ENCODE measurements at regions not wholly inside any gene's neighbourhood (a gene's known extent, or its start where the extent isn't known, plus 50 kb on each side); places are given as distances from the start of the nearest gene placed in this dataset.

- no peak overlapping the region for H2AFZ ChIP-seq (replicated peaks)
- H4K20me1 ChIP-seq (ENCODE audit: low read depth) = no peaks in the 10 kb centered on the region
- Mint-ChIP-seq H3K27me3 (ENCODE audit: insufficient read depth, low read depth) (peaks cover 4% of the 10 kb centered on the region), H3K4me3 (no peak overlapping the region), H3K9me3 (peaks cover 17% of the 10 kb centered on the region), H3K27ac (no peak overlapping the region), H3K36me3 (no peaks in the 10 kb centered on the region), H3K4me1 (no peaks in the 10 kb centered on the region)
- DNase-seq (ENCODE audit: low spot score) = no peak
- H3K36me3 ChIP-seq = no peaks in the 10 kb centered on the region
- H3K9ac ChIP-seq = no peak overlapping the region
- no peak overlapping the region for H3K27ac ChIP-seq
- no peak overlapping the region for H3K4me3 ChIP-seq
- no peak for TF ChIP-seq EZH2 (IDR thresholded peaks at IDR 0.05)
- TF ChIP-seq CTCF (IDR thresholded peaks at IDR 0.05) = no peak
- no peak for TF ChIP-seq EZH2phosphoT487 (IDR thresholded peaks at IDR 0.05)
- H3K9me3 ChIP-seq (ENCODE audit: low read depth) = no peaks in the 10 kb centered on the region
- H3K4me2 ChIP-seq = no peak overlapping the region
- no peaks in the 10 kb centered on the region for H3K27me3 ChIP-seq
- H3K79me2 ChIP-seq (ENCODE audit: low read depth) = no peaks in the 10 kb centered on the region
- no peaks in the 10 kb centered on the region for H3K4me1 ChIP-seq
- no peaks in the 10 kb centered on the region for H3F3A ChIP-seq (ENCODE audit: low read depth)
Observed at GRCh38 chr7:153002572-153002971, 243.0 kb downstream of the ACTR3B start.

GRCh38 chr7:153004341-153004740, 244.8 kb downstream of the ACTR3B start:
- no peak overlapping the region for H3K4me2 ChIP-seq
- H4K20me1 ChIP-seq (ENCODE audit: low read depth) = no peaks in the 10 kb centered on the region
- DNase-seq (ENCODE audit: low spot score) = no peak
- Mint-ChIP-seq H3K4me1 (no peaks in the 10 kb centered on the region), H3K4me3 (no peak overlapping the region), H3K36me3 (no peaks in the 10 kb centered on the region), H3K9me3 (peaks cover 16% of the 10 kb centered on the region), H3K27me3 (ENCODE audit: insufficient read depth, low read depth) (peaks cover 9% of the 10 kb centered on the region), H3K27ac (no peak overlapping the region)
- no peaks in the 10 kb centered on the region for H3K79me2 ChIP-seq (ENCODE audit: low read depth)
- no peaks in the 10 kb centered on the region for H3F3A ChIP-seq (ENCODE audit: low read depth)
- H3K27ac ChIP-seq = no peak overlapping the region
- H3K36me3 ChIP-seq = no peaks in the 10 kb centered on the region
- no peaks in the 10 kb centered on the region for H3K4me1 ChIP-seq
- no peak overlapping the region for H3K9ac ChIP-seq
- no peaks in the 10 kb centered on the region for H3K9me3 ChIP-seq (ENCODE audit: low read depth)
- no peak overlapping the region for H2AFZ ChIP-seq (replicated peaks)
- no peak overlapping the region for H3K4me3 ChIP-seq
- H3K27me3 ChIP-seq = no peaks in the 10 kb centered on the region
- no peak for TF ChIP-seq CTCF (IDR thresholded peaks at IDR 0.05)
- no peak for TF ChIP-seq EZH2 (IDR thresholded peaks at IDR 0.05)
- no peak for TF ChIP-seq EZH2phosphoT487 (IDR thresholded peaks at IDR 0.05)

GRCh38 chr7:153005750-153006435, 246.3 kb downstream of the ACTR3B start:
- Mint-ChIP-seq H3K27ac (no peak overlapping the region), H3K27me3 (ENCODE audit: insufficient read depth, low read depth) (peaks cover 7% of the 10 kb centered on the region), H3K4me3 (no peak overlapping the region), H3K4me1 (no peaks in the 10 kb centered on the region), H3K36me3 (no peaks in the 10 kb centered on the region), H3K9me3 (peaks cover 9% of the 10 kb centered on the region)
- no peaks in the 10 kb centered on the region for H3F3A ChIP-seq (ENCODE audit: low read depth)
- no peak overlapping the region for H3K9ac ChIP-seq
- H3K9me3 ChIP-seq (ENCODE audit: low read depth) = no peaks in the 10 kb centered on the region
- no peaks in the 10 kb centered on the region for H4K20me1 ChIP-seq (ENCODE audit: low read depth)
- H3K27ac ChIP-seq = no peak overlapping the region
- no peak for TF ChIP-seq EZH2phosphoT487 (IDR thresholded peaks at IDR 0.05)
- TF ChIP-seq EZH2 (IDR thresholded peaks at IDR 0.05) = no peak
- TF ChIP-seq CTCF (IDR thresholded peaks at IDR 0.05) = no peak
- no peak for DNase-seq (ENCODE audit: low spot score)
- no peaks in the 10 kb centered on the region for H3K27me3 ChIP-seq
- no peaks in the 10 kb centered on the region for H3K4me1 ChIP-seq
- no peak overlapping the region for H3K4me2 ChIP-seq
- no peak overlapping the region for H3K4me3 ChIP-seq
- H2AFZ ChIP-seq (replicated peaks) = no peak overlapping the region
- no peaks in the 10 kb centered on the region for H3K79me2 ChIP-seq (ENCODE audit: low read depth)
- H3K36me3 ChIP-seq = no peaks in the 10 kb centered on the region

Data from neural progenitor cell (in vitro differentiated cells).